ENCODE measurements at regions not wholly inside any gene's neighbourhood (a gene's known extent, or its start where the extent isn't known, plus 50 kb on each side); places are given as distances from the start of the nearest gene placed in this dataset.

- TF ChIP-seq ASH2L (IDR thresholded peaks at IDR 0.05; ENCODE audit: insufficient read length, low read depth, low read length) = no peak
- TF ChIP-seq ZNF260 (CRISPR knock-in tag; IDR thresholded peaks at IDR 0.05; ENCODE audit: borderline replicate concordance, low read depth) = no peak
- TF ChIP-seq UBTF (CRISPR knock-in tag; IDR thresholded peaks at IDR 0.05) = no peak
- no peak for TF ChIP-seq RFXAP (CRISPR knock-in tag; IDR thresholded peaks at IDR 0.05; ENCODE audit: borderline replicate concordance)
- TF ChIP-seq MTERF4 (CRISPR knock-in tag; IDR thresholded peaks at IDR 0.05) = no peak
- TF ChIP-seq CBX1 (IDR thresholded peaks at IDR 0.05; ENCODE audit: low read depth) = no peak
- no peak for TF ChIP-seq HMG20A (CRISPR knock-in tag; IDR thresholded peaks at IDR 0.05; ENCODE audit: borderline replicate concordance)
- TF ChIP-seq ZNF234 (CRISPR knock-in tag; conservative IDR thresholded peaks at IDR 0.05) = no peak
- no peak for TF ChIP-seq GPN1 (CRISPR knock-in tag; IDR thresholded peaks at IDR 0.05; ENCODE audit: borderline replicate concordance)
- TF ChIP-seq RARG (CRISPR knock-in tag; IDR thresholded peaks at IDR 0.05; ENCODE audit: low read depth) = no peak
- TF ChIP-seq ZSCAN21 (CRISPR knock-in tag; IDR thresholded peaks at IDR 0.05; ENCODE audit: borderline replicate concordance) = no peak
- TF ChIP-seq HMGXB3 (CRISPR knock-in tag; IDR thresholded peaks at IDR 0.05; ENCODE audit: borderline replicate concordance) = no peak
- TF ChIP-seq GFI1 (CRISPR knock-in tag; IDR thresholded peaks at IDR 0.05; ENCODE audit: borderline replicate concordance) = no peak
- TF ChIP-seq MAF1 (CRISPR knock-in tag; IDR thresholded peaks at IDR 0.05; ENCODE audit: borderline replicate concordance) = no peak
Observed at GRCh38 chr1:242876030-242876429, 351.5 kb upstream of the PLD5 start (continued).
